ENCODE measurements at regions not wholly inside any gene's neighbourhood (a gene's known extent, or its start where the extent isn't known, plus 50 kb on each side); places are given as distances from the start of the nearest gene placed in this dataset.

DNA sequence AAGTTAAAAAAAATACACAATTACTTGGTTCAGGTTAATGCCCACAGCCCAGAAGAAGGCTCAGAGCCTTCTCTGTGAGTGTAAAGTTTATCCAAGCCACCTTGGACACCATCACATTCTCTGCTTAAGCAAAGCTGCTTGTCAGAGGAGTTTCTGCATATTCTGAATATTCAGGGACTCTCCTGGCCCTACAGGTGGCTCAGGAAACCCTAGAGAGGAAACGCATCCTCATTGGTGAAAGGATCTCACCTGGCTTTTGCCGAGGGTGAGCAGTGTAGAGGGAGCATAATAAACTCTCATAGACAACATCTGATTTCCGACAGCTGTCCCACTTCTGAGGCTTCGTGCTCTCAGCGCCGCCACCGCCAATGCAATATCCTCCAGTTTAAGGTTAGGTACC, 239.9 kb upstream of the TSHZ3 start:
- no peak for TF ChIP-seq CTCF (IDR thresholded peaks at IDR 0.05)
- TF ChIP-seq POLR2A (IDR thresholded peaks at IDR 0.05), result no peak
